ENCODE measurements at regions not wholly inside any gene's neighbourhood (a gene's known extent, or its start where the extent isn't known, plus 50 kb on each side); places are given as distances from the start of the nearest gene placed in this dataset.

- CTCF ChIA-PET, result no interaction called here
- no TSS peak for BruUV-seq (replicated peaks)
- intact Hi-C loops (cut with micrococcal nuclease; ENCODE audit: unreplicated experiment), result no loop called here
- Mint-ChIP-seq H3K4me3 (ENCODE audit: low read depth, unreplicated experiment) (no peak overlapping the region), H3K36me3 (ENCODE audit: insufficient read depth, unreplicated experiment) (no peaks in the 10 kb centered on the region), H3K4me1 (ENCODE audit: low read depth, unreplicated experiment) (no peaks in the 10 kb centered on the region), H3K9me3 (ENCODE audit: low read depth, unreplicated experiment) (peaks cover 10% of the 10 kb centered on the region), H3K27ac (ENCODE audit: unreplicated experiment) (no peak overlapping the region), H3K27me3 (ENCODE audit: unreplicated experiment) (no peaks in the 10 kb centered on the region)
- DNase-seq, result no peak
- TF ChIP-seq, protein P1, sequence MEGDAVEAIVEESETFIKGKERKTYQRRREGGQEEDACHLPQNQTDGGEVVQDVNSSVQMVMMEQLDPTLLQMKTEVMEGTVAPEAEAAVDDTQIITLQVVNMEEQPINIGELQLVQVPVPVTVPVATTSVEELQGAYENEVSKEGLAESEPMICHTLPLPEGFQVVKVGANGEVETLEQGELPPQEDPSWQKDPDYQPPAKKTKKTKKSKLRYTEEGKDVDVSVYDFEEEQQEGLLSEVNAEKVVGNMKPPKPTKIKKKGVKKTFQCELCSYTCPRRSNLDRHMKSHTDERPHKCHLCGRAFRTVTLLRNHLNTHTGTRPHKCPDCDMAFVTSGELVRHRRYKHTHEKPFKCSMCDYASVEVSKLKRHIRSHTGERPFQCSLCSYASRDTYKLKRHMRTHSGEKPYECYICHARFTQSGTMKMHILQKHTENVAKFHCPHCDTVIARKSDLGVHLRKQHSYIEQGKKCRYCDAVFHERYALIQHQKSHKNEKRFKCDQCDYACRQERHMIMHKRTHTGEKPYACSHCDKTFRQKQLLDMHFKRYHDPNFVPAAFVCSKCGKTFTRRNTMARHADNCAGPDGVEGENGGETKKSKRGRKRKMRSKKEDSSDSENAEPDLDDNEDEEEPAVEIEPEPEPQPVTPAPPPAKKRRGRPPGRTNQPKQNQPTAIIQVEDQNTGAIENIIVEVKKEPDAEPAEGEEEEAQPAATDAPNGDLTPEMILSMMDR (IDR thresholded peaks at IDR 0.05; ENCODE audit: unreplicated experiment), result no peak
Observed at GRCh38 chr4:35639929-35640328, 604.4 kb downstream of the ARAP2 start.

- DNase-seq, result no peak
- Mint-ChIP-seq H3K4me1 (ENCODE audit: low read depth, unreplicated experiment) (no peaks in the 10 kb centered on the region), H3K27ac (ENCODE audit: unreplicated experiment) (no peak overlapping the region), H3K9me3 (ENCODE audit: low read depth, unreplicated experiment) (peaks cover 12% of the 10 kb centered on the region), H3K27me3 (ENCODE audit: unreplicated experiment) (no peaks in the 10 kb centered on the region), H3K4me3 (ENCODE audit: low read depth, unreplicated experiment) (no peak overlapping the region), H3K36me3 (ENCODE audit: insufficient read depth, unreplicated experiment) (no peaks in the 10 kb centered on the region)
- BruUV-seq (replicated peaks), result no TSS peak
- intact Hi-C loops (cut with micrococcal nuclease; ENCODE audit: unreplicated experiment), result no loop called here
- CTCF ChIA-PET, result no interaction called here
- TF ChIP-seq, protein P1 (IDR thresholded peaks at IDR 0.05; ENCODE audit: unreplicated experiment), result no peak
Observed at GRCh38 chr4:35643661-35644060, 600.7 kb downstream of the ARAP2 start.

DNA sequence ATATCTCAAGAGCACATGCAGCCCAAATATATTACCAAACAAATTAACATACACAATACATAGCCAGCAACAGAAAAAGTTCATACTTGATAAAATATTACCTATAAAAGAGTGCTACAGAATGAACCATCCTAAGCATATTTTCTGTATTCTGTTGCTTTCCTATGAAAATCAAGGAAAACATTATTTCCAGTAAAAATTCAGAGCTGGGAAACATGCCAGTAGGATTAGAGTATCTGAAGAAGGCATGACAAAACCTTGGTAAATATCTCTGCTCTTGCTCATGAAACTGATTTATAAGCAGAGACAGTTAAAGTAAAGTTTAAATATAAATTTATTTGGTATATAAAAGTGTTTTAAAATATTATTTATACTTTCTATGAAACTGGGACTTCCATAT is 599.7 kb downstream of the ARAP2 start:
- Mint-ChIP-seq H3K27me3 (ENCODE audit: unreplicated experiment) (no peaks in the 10 kb centered on the region), H3K4me3 (ENCODE audit: low read depth, unreplicated experiment) (no peak overlapping the region), H3K9me3 (ENCODE audit: low read depth, unreplicated experiment) (peaks cover 11% of the 10 kb centered on the region), H3K4me1 (ENCODE audit: low read depth, unreplicated experiment) (no peaks in the 10 kb centered on the region), H3K27ac (ENCODE audit: unreplicated experiment) (no peak overlapping the region), H3K36me3 (ENCODE audit: insufficient read depth, unreplicated experiment) (no peaks in the 10 kb centered on the region)
- DNase-seq, result no peak
- TF ChIP-seq, protein P1 (IDR thresholded peaks at IDR 0.05; ENCODE audit: unreplicated experiment), result no peak
- CTCF ChIA-PET, result no interaction called here
- no TSS peak for BruUV-seq (replicated peaks)
- intact Hi-C loops (cut with micrococcal nuclease; ENCODE audit: unreplicated experiment), result no loop called here

GRCh38 chr4:35649011-35649410 is 595.3 kb downstream of the ARAP2 start:
- TF ChIP-seq, protein P1 (IDR thresholded peaks at IDR 0.05; ENCODE audit: unreplicated experiment), result no peak
- intact Hi-C loops (cut with micrococcal nuclease; ENCODE audit: unreplicated experiment), result no loop called here
- DNase-seq, result no peak
- H3K27ac Mint-ChIP-seq (ENCODE audit: unreplicated experiment), result no peak overlapping the region
- H3K36me3 Mint-ChIP-seq (ENCODE audit: insufficient read depth, unreplicated experiment), result no peaks in the 10 kb centered on the region
- no peaks in the 10 kb centered on the region for H3K27me3 Mint-ChIP-seq (ENCODE audit: unreplicated experiment)
- BruUV-seq (replicated peaks), result no TSS peak
- peaks cover 6% of the 10 kb centered on the region for H3K9me3 Mint-ChIP-seq (ENCODE audit: low read depth, unreplicated experiment)
- CTCF ChIA-PET, result no interaction called here
- no peaks in the 10 kb centered on the region for H3K4me1 Mint-ChIP-seq (ENCODE audit: low read depth, unreplicated experiment)
- H3K4me3 Mint-ChIP-seq (ENCODE audit: low read depth, unreplicated experiment), result no peak overlapping the region

GRCh38 chr4:35649778-35650177 is 594.5 kb downstream of the ARAP2 start:
- no peak overlapping the region for H3K4me3 Mint-ChIP-seq (ENCODE audit: low read depth, unreplicated experiment)
- H3K36me3 Mint-ChIP-seq (ENCODE audit: insufficient read depth, unreplicated experiment), result no peaks in the 10 kb centered on the region
- intact Hi-C loops (cut with micrococcal nuclease; ENCODE audit: unreplicated experiment), result no loop called here
- TF ChIP-seq, protein P1 (IDR thresholded peaks at IDR 0.05; ENCODE audit: unreplicated experiment), result no peak
- H3K9me3 Mint-ChIP-seq (ENCODE audit: low read depth, unreplicated experiment), result peaks cover 4% of the 10 kb centered on the region
- no peak overlapping the region for H3K27ac Mint-ChIP-seq (ENCODE audit: unreplicated experiment)
- BruUV-seq (replicated peaks), result no TSS peak
- no peak for DNase-seq
- H3K27me3 Mint-ChIP-seq (ENCODE audit: unreplicated experiment), result no peaks in the 10 kb centered on the region
- CTCF ChIA-PET, result no interaction called here
- H3K4me1 Mint-ChIP-seq (ENCODE audit: low read depth, unreplicated experiment), result no peaks in the 10 kb centered on the region

Data from Calu3 (cell line).